Loucy (cell line): ENCODE measurements at regions not wholly inside any gene's neighbourhood (a gene's known extent, or its start where the extent isn't known, plus 50 kb on each side); places are given as distances from the start of the nearest gene placed in this dataset.

ENCODE experiments used
- EZH2phosphoT487 ChIP-seq: fragments of 200-600 bp; IDR thresholded peaks from 2 replicates; pipeline ENCODE4 v1.6.1; 2018; ENCODE audit warnings: antibody characterized with exemption, mild to moderate bottlenecking, moderate library complexity, borderline replicate concordance
- TF ChIP-seq, protein P1 (sequence below): fragments of 200-600 bp; sonication (generic); conservative IDR thresholded peaks from 2 replicates; pipeline ENCODE4 v1.5.1; 2014; ENCODE audit warnings: mild to moderate bottlenecking, antibody characterized with exemption, low read length

DNA sequence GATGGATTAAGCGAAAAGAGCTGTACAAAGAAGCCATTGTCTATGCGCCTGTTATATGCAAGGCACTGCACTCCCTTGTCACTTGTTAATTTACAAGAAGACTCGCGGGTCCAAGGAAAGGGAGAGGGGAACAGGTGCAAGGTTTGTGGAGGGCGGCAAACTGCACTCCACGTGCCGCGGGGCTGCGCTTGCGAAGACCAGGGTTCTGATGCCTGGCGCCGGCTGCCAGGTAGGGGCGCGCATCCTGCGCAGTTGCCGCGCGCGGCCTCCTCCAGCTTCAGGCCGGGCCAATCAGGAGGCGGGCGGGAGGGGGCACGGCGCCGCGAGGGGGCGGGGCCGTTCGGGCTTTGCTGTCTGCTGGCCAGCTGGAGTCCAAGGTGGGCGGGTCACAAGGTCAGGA, 140.6 kb upstream of the PALS2 start:
- TF ChIP-seq, protein P1, sequence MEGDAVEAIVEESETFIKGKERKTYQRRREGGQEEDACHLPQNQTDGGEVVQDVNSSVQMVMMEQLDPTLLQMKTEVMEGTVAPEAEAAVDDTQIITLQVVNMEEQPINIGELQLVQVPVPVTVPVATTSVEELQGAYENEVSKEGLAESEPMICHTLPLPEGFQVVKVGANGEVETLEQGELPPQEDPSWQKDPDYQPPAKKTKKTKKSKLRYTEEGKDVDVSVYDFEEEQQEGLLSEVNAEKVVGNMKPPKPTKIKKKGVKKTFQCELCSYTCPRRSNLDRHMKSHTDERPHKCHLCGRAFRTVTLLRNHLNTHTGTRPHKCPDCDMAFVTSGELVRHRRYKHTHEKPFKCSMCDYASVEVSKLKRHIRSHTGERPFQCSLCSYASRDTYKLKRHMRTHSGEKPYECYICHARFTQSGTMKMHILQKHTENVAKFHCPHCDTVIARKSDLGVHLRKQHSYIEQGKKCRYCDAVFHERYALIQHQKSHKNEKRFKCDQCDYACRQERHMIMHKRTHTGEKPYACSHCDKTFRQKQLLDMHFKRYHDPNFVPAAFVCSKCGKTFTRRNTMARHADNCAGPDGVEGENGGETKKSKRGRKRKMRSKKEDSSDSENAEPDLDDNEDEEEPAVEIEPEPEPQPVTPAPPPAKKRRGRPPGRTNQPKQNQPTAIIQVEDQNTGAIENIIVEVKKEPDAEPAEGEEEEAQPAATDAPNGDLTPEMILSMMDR: no peak
- TF ChIP-seq EZH2phosphoT487: no peak
